Panc1 (cell line): ENCODE measurements at regions not wholly inside any gene's neighbourhood (a gene's known extent, or its start where the extent isn't known, plus 50 kb on each side); places are given as distances from the start of the nearest gene placed in this dataset.

Source experiments
- CTCF ChIP-seq: fragments of 450-650 bp; IDR thresholded peaks from 2 replicates; pipeline ENCODE4 v1.5.1; 2017; ENCODE audit warnings: mild to moderate bottlenecking
- POLR2AphosphoS5 ChIP-seq: IDR thresholded peaks from 2 replicates; pipeline ENCODE4 v1.6.1; 2012; ENCODE audit warnings: mild to moderate bottlenecking, low read depth, low read length, moderate library complexity
- REST ChIP-seq, 2 experiments: IDR thresholded peaks; 2 replicates each; pipeline ENCODE4 v1.6.1; 2011 to 2012; ENCODE audit warnings: low read depth in 2 of 2, control low read depth in 1 of 2, low read length in 1 of 2, mild to moderate bottlenecking in 1 of 2, moderate library complexity in 1 of 2; ENCODE audit not compliant: insufficient read depth in 1 of 2
- SIN3A ChIP-seq: IDR thresholded peaks from 2 replicates; pipeline ENCODE4 v1.6.1; 2012; ENCODE audit warnings: low read depth, mild to moderate bottlenecking, low read length, moderate library complexity, borderline replicate concordance; ENCODE audit not compliant: insufficient read depth
- TCF7L2 ChIP-seq: IDR thresholded peaks from 2 replicates; pipeline ENCODE4 v1.6.1; 2011; ENCODE audit warnings: mild to moderate bottlenecking, low read depth, low read length, inconsistent platforms

- no peak for TF ChIP-seq CTCF
- no peak for TF ChIP-seq POLR2AphosphoS5
- no peak for TF ChIP-seq TCF7L2
- no peak for TF ChIP-seq REST (IDR thresholded peaks at IDR 0.05; ENCODE audit: insufficient read depth in 1 of 2, low read depth in 2 of 2, low read length in 1 of 2)
- TF ChIP-seq SIN3A = no peak
Measured at GRCh38 chrX:40488296-40488695, 92.5 kb upstream of the ATP6AP2 start.
